Umbilical cord (tissue), 1 donor: ENCODE measurements at regions not wholly inside any gene's neighbourhood (a gene's known extent, or its start where the extent isn't known, plus 50 kb on each side); places are given as distances from the start of the nearest gene placed in this dataset.

Experiments used
- DNase-seq: peaks from one replicate; pipeline ENCODE4 v3.0.0-alpha.2; 2015; ENCODE audit warnings: low spot score

DNA sequence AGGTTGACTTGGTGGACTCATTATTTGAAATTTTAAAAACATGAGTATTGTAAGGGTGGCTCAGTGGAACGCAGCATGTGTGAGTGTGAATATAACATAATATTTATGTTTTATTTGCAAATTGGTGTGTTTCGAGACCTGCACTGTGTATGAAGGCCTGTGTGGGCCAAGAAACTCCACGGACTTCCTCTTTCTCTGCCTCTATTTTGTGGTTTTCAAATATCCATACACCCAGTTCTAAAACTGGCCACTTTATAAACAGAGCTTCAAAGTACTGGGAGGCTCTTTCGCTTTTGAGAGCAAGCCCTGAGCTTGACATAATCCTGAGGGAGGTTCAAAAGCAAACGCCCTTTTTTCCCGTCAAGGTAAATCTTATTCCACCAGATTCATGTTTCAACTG is 187.7 kb downstream of the GPAT3 start:
- no peak for DNase-seq

DNA sequence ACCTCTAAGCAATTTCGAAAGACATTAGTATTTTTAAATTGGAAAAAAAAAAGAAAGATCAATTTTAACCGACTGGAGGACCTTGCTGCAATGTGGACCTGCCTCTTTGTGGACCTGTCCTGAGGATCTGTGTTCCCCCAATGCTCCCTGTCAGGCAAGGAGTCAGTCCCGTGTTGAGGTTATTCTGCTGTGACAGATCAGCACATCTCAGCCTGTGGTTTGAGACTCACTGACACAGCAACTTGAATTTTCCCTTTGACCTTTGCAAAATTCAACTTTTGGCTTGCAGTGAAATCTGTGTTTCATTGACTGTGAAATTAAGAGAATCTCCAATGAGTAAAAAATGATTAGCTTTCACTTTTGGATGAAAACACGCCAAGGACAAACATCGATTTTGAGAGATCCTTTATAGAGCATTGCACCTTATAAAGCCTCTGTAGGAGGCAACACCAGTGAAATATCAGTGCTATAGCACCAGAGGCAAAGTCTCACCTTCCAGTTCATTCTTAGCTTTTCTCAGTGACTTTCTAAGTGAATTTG is 186.9 kb downstream of the GPAT3 start:
- DNase-seq = no peak

DNA sequence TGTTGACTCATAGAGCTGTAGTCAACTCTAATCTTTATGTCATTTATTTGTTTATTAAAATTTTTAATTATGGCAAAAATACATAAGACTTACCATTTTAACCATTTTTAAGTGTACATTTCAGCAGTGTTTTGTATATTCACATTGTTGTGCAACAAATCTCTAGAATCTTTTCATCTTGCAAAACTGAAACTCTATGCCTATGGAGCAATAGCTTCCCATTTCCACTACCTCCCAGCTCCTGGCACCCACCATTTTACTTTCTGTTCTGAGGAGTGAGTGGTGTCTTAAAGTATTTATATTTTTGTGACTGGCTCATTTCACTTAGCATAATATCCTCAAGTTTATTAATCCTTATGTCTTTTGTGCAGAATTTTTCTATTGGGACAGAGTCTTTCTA is 181.0 kb downstream of the GPAT3 start:
- no peak for DNase-seq

GRCh38 chr4:83712890-83713289 is 177.0 kb downstream of the GPAT3 start:
- DNase-seq = no peak

DNA sequence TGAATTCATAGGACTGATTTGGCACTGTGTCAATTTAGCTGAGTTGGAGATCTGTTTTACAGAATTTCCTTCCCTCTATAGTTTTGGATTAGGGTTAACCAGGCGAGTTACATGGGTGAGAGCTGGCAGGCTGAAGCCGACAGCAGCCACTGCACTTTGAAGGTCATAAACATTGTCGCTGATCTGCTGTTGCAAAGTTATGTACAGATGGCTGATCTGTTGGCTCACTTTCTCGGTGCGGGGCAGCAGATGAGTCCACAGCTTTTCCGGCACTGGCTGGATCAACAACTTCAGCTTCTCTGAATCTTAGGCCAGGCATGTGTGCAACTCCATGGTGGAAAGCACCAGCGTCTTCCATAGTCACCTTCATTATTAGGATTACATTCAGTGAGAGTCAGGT is 173.7 kb downstream of the GPAT3 start:
- DNase-seq = no peak

- no peak for DNase-seq
These were observed 172.7 kb downstream of the GPAT3 start for GRCh38 chr4:83708500-83709175.

GRCh38 chr4:83704786-83705185 is 168.9 kb downstream of the GPAT3 start:
- DNase-seq = no peak

DNA sequence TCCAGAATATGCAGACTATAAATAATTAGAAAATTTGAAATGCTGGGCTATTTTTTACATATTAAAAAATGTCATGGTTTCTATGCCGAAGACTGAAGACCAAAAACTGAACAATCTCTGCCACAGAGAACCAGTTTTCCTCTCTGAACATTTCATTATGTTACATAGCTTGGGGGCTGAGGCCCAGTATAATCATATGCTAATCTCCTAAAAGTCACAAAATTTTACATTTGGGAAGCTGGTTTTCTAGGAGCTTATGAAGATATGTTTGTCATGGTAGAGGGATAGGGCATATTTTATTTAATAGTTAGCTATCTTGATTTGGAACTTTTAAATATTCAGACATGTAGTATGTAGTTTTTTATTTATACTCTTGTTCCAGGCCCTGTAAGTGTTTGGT is 167.8 kb downstream of the GPAT3 start:
- DNase-seq = no peak

DNA sequence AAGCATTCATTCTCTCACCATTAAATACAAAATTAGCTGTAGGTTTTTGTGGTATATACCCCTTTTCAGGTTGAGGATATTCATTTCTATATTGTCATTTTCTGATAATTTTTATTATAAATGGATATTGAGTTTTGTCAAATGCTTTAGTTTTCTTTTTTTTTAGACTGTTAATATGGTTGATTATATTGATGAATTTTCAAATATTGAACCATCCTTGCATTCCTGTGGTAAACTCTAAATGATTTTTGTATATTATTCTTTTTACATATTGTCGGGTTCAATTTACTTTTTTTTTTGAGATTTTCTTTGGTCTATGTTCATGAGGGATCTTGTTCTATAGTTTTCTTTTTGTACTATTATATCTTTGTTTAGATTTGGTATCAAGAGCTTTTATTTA is 165.1 kb downstream of the GPAT3 start:
- no peak for DNase-seq

- no peak for DNase-seq
These were observed 163.4 kb downstream of the GPAT3 start for GRCh38 chr4:83699358-83699757.

DNA sequence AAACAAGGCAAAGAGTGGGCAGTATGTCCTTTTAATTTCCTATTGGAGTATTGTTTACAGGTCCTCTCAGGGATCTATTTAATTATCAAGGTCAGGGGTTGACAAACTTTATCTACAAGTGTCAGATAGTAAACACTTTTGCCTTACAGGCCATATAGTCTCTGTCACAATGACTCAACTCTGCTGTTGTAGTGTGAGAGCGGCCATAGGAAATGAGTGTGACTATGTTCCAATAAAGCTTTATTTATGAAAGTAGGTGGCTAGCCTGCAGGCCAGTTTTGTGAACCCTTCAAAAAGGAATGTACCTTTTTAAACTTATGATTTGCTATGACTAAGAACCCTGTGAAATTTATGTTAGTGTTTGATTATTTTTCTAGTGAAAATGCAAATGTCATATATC is 156.1 kb downstream of the GPAT3 start:
- DNase-seq = no peak

- DNase-seq = no peak
These were observed 150.3 kb downstream of the GPAT3 start for GRCh38 chr4:83686166-83686565.

GRCh38 chr4:83679692-83680091 is 143.8 kb downstream of the GPAT3 start:
- no peak for DNase-seq

GRCh38 chr4:83679254-83679653 is 143.3 kb downstream of the GPAT3 start:
- no peak for DNase-seq

GRCh38 chr4:83677656-83678055 is 141.7 kb downstream of the GPAT3 start:
- no peak for DNase-seq

- DNase-seq = no peak
These were observed 128.8 kb downstream of the GPAT3 start for GRCh38 chr4:83664741-83665140.

DNA sequence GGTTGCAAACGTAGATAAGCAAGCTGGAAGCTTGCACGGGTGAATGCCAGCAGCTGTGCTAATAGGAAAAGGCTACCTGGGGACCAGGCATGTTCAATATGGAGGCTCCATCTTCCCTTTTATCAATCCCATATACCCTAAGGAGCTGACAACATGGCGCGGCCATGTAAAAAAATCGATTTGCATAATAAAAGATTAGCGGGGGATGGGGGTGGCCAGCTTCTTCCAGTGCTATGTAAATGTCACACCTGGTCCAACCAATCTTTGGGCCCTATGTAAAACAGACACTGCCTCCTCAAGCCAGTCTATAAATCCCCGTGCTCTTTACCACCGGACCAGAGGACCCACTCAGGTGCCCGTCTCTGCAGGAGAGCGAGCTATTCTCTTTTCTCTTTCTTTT is 128.2 kb downstream of the GPAT3 start:
- no peak for DNase-seq

DNA sequence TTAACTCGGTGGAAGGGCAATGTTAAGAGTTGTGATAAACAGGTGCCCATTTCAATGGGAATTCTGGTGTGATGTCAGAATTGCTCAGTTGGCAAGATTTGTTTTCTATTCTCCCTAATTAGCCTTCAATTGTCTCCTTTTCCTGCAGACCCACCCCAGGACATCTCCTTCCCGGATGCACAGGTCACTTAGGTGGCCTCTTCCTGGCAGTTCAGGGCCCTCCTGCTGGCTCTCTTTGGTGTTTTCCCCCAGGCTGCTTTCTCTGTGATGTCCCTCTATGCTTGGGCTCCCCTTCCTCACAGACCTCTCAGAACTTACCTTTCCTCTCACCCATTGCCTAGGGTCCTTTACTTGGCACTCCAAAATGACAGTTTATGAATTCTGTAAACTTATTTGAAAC is 126.3 kb downstream of the GPAT3 start:
- DNase-seq = no peak

DNA sequence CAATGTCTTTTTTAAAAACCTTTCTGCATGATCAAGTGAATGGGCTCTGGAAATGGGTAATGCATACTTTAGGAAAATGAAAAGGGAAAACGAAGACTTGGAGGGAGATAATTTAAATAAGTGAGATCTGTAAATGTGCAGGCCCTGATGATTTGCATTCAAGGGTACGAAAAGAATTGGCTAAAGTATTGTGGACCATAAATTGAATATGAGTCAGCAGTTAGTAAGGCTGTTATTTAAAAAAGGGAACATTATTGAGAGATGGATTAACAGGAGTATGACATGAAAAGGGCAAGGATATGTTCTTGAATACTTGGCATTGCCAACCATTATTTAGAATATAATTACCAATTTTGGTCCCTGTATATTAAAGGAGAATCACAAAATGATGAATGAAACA is 125.5 kb downstream of the GPAT3 start:
- DNase-seq = no peak

GRCh38 chr4:83660578-83660977 is 124.7 kb downstream of the GPAT3 start:
- no peak for DNase-seq

- DNase-seq = no peak
These were observed 122.9 kb downstream of the GPAT3 start for GRCh38 chr4:83658806-83659205.

DNA sequence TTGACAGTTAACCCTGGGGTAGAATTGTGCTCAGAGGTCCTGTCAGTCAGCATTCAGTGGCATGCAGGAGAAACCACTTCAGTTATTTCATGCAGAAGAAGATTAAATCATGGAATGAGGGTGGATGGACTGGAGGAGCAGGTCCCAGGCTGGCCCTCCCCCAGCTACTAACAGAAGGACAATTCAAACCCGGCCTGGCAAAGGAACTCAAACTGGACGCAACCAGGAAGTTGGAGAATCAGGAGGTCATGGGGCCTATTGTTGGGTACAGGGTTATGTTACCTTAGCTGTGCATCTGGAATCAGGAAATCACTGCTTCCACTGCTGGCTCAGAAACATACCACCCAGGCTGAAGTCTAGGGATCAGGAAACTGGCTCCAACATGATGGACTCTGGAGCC is 121.4 kb downstream of the GPAT3 start:
- no peak for DNase-seq
